GM12878 (cell line): ENCODE measurements at regions not wholly inside any gene's neighbourhood (a gene's known extent, or its start where the extent isn't known, plus 50 kb on each side); places are given as distances from the start of the nearest gene placed in this dataset.

ENCODE experiments used
- ATAC-seq: fragments of 200-7000 bp; cut with Tn5 transposase; 3 replicates; pipeline ENCODE4 v1.9.1; 2020; ENCODE audit warnings: mild to moderate bottlenecking, moderate library complexity
- BruUV-seq: library from RNA; stranded (reverse); fragments of 400-500 nt; replicated peaks from 2 replicates; lab custom pipeline; 2021; lab: Mats Ljungman, UMichigan
- CTCF ChIA-PET: fragments of 300-600 bp; sonication (Branson Sonifier 250); formaldehyde crosslinking; extraction: SDS; loops from one replicate; lab custom pipeline; 2021; ENCODE audit warnings: inconsistent platforms; lab: Yijun Ruan, JAX
- POLR2A ChIA-PET: fragments of 350-600 bp; formaldehyde crosslinking; extraction: SDS; loops from one replicate; lab custom pipeline; 2021; ENCODE audit warnings: inconsistent platforms; lab: Charles Lee
- RAD21 ChIA-PET: fragments of 300-600 bp; sonication (Branson Sonifier 250); formaldehyde crosslinking; loops from one replicate; lab custom pipeline; 2023; ENCODE audit warnings: antibody characterized with exemption; ENCODE audit not compliant: unreplicated experiment; lab: Charles Lee
- SMC1A ChIA-PET: fragments of 300-600 bp; sonication (Branson Sonifier 250); formaldehyde crosslinking; loops from one replicate; lab custom pipeline; 2023; ENCODE audit not compliant: unreplicated experiment, uncharacterized antibody; lab: Charles Lee
- DNase-seq: peaks from one replicate; pipeline ENCODE4 v3.0.0-alpha.2; 2011; ENCODE audit warnings: low read depth, low spot score
- FAIRE-seq: peaks from 3 replicates; lab custom pipeline; 2011; peaks lifted over from hg19 to GRCh38; lab: Jason Lieb, UNC
- H2AFZ ChIP-seq: 2 replicates; pipeline ENCODE4 v1.6.0; 2011; ENCODE audit warnings: low read depth, low read length, control low read depth; ENCODE audit not compliant: control insufficient read depth
- H3K27ac ChIP-seq: 2 replicates; pipeline ENCODE4 v1.5.1; 2011; ENCODE audit warnings: control low read depth; ENCODE audit not compliant: control insufficient read depth, insufficient read depth
- H3K27me3 ChIP-seq, 2 experiments: replicated peaks in 1 of 2; 2 replicates each; pipeline versions ENCODE4 v1.6.0 to v1.6.1; 2011; ENCODE audit warnings: low read length in 1 of 2; ENCODE audit not compliant: control insufficient read depth in 2 of 2, insufficient read depth in 2 of 2
- H3K36me3 ChIP-seq, 2 experiments: 2 replicates each; pipeline ENCODE4 v1.5.1; 2011; ENCODE audit warnings: low read length in 1 of 2; ENCODE audit not compliant: control insufficient read depth in 2 of 2, insufficient read depth in 2 of 2
- H3K4me1 ChIP-seq: 2 replicates; pipeline ENCODE4 v1.6.1; 2011; ENCODE audit warnings: mild to moderate bottlenecking, low read length, moderate library complexity, mixed read lengths; ENCODE audit not compliant: control insufficient read depth, insufficient read depth
- H3K4me2 ChIP-seq: 2 replicates; pipeline ENCODE4 v1.6.0; 2011; ENCODE audit warnings: control low read depth; ENCODE audit not compliant: control insufficient read depth, insufficient read depth
- H3K4me3 ChIP-seq: fragments of 200-600 bp; sonication (generic); 2 replicates; pipeline ENCODE4 v1.5.1; 2016
- H3K79me2 ChIP-seq: 2 replicates; pipeline ENCODE4 v1.6.0; 2011; ENCODE audit warnings: low read length; ENCODE audit not compliant: control insufficient read depth, insufficient read depth
- H3K9ac ChIP-seq: 2 replicates; pipeline ENCODE4 v1.8.0; 2011; ENCODE audit warnings: low read length, control low read depth, mixed read lengths; ENCODE audit not compliant: control insufficient read depth, insufficient read depth
- H3K9me3 ChIP-seq: replicated peaks from 3 replicates; pipeline ENCODE4 v1.5.1; 2011; ENCODE audit warnings: mild to moderate bottlenecking, low read length; ENCODE audit not compliant: control insufficient read depth, insufficient read depth
- H4K20me1 ChIP-seq: 2 replicates; pipeline ENCODE4 v1.6.0; 2011; ENCODE audit not compliant: control insufficient read depth, insufficient read depth
- BMI1 ChIP-seq: fragments of 450-650 bp; IDR thresholded peaks from 2 replicates; pipeline ENCODE4 v1.6.1; 2016; ENCODE audit warnings: mild to moderate bottlenecking, moderate library complexity, borderline replicate concordance
- CHD2 ChIP-seq: IDR thresholded peaks from 2 replicates; pipeline ENCODE4 v1.6.1; 2011; ENCODE audit warnings: low read depth, low read length, improper control_type of control experiment, borderline replicate concordance
- CHD4 ChIP-seq: fragments of 200-600 bp; sonication (generic); IDR thresholded peaks from 2 replicates; pipeline ENCODE4 v1.6.1; 2016; ENCODE audit warnings: mild to moderate bottlenecking
- DPF2 ChIP-seq: fragments of 450-650 bp; IDR thresholded peaks from 2 replicates; pipeline ENCODE4 v1.6.1; 2017; ENCODE audit warnings: mild to moderate bottlenecking
- E2F4 ChIP-seq: IDR thresholded peaks from 2 replicates; pipeline ENCODE4 v1.6.1; 2012; ENCODE audit warnings: low read depth, low read length, improper control_type of control experiment
- EP300 ChIP-seq, 2 experiments: fragments of 150-350 bp in 1 of 2; IDR thresholded peaks; 2 replicates each; pipeline ENCODE4 v1.6.1; 2011 to 2012; ENCODE audit warnings: low read depth in 2 of 2, low read length in 2 of 2, borderline replicate concordance in 1 of 2, improper control_type of control experiment in 1 of 2, inconsistent platforms in 1 of 2; ENCODE audit not compliant: control insufficient read depth in 1 of 2
- LARP7 ChIP-seq: fragments of 450-650 bp; IDR thresholded peaks from 2 replicates; pipeline ENCODE4 v1.6.1; 2017; ENCODE audit warnings: mild to moderate bottlenecking
- MXI1 ChIP-seq: fragments of 150-350 bp; IDR thresholded peaks from 2 replicates; pipeline ENCODE4 v1.6.1; 2011; ENCODE audit warnings: low read depth, mild to moderate bottlenecking, inconsistent platforms, low read length, improper control_type of control experiment
- NBN ChIP-seq: fragments of 450-650 bp; IDR thresholded peaks from 2 replicates; pipeline ENCODE4 v1.6.1; 2016
- RCOR1 ChIP-seq: conservative IDR thresholded peaks from 2 replicates; pipeline ENCODE4 v1.6.1; 2012; ENCODE audit warnings: low read depth, low read length, improper control_type of control experiment
- SIX5 ChIP-seq: IDR thresholded peaks from 2 replicates; pipeline ENCODE4 v1.6.1; 2011; ENCODE audit warnings: mild to moderate bottlenecking, low read depth, low read length, moderate library complexity; ENCODE audit not compliant: severe bottlenecking
- SPI1 ChIP-seq: IDR thresholded peaks from 2 replicates; pipeline ENCODE4 v1.6.1; 2011; ENCODE audit warnings: low read depth, mild to moderate bottlenecking, low read length, moderate library complexity, borderline replicate concordance; ENCODE audit not compliant: insufficient read depth
- USF2 ChIP-seq: IDR thresholded peaks from 2 replicates; pipeline ENCODE4 v1.6.1; 2011; ENCODE audit warnings: low read depth, low read length, improper control_type of control experiment, borderline replicate concordance
- ZNF217 ChIP-seq: fragments of 450-650 bp; IDR thresholded peaks from 2 replicates; pipeline ENCODE4 v1.6.1; 2017; ENCODE audit warnings: antibody characterized with exemption, mild to moderate bottlenecking
- ZNF622 ChIP-seq: fragments of 450-650 bp; IDR thresholded peaks from 2 replicates; pipeline ENCODE4 v1.6.1; 2017; ENCODE audit warnings: mild to moderate bottlenecking, inconsistent platforms
- ZZZ3 ChIP-seq: IDR thresholded peaks from 2 replicates; pipeline ENCODE4 v1.6.1; 2011; ENCODE audit warnings: low read depth; ENCODE audit not compliant: control insufficient read depth, insufficient read length
- WGBS: methylation state at CpG from one replicate; pipeline ENCODE4 v1.1.6; 2016; ENCODE audit warnings: low lambda C conversion rate; ENCODE audit not compliant: insufficient replicate concordance, insufficient coverage; ENCODE audit errors: missing lambda C conversion rate; 5-methylcytosine and 5-hydroxymethylcytosine counted together
- in situ Hi-C: fragments of 300-500 bp; cut with MboI; formaldehyde crosslinking; loops from 9 replicates; pipeline ENCODE4 v1.14.3; 2018; ENCODE audit warnings: mixed read lengths
- intact Hi-C: fragments of 100-400 bp; cut with micrococcal nuclease; formaldehyde crosslinking; loops from one replicate; pipeline ENCODE4 v1.14.2; 2022; ENCODE audit not compliant: unreplicated experiment

GRCh38 chr6:9984607-9985006, 430.3 kb downstream of the TFAP2A start (continued):
- TF ChIP-seq DPF2 (peak; percentile 42; the same call in 1 of the 2 replicates), NBN (0 out of 2 replicates have a peak, but pooled peaks have one; percentile 25), EP300 (IDR thresholded peaks at IDR 0.05; ENCODE audit: borderline replicate concordance in 1 of 2, control insufficient read depth in 1 of 2, low read depth in 2 of 2, low read length in 2 of 2) (peak in 1 of 2 experiments; percentile 38; a peak in 1 of 4 replicates), MXI1 (no peak), BMI1 (0 out of 2 replicates have a peak, but pooled peaks have one; percentile 34)

- TF ChIP-seq USF2, result no peak
- TF ChIP-seq LARP7, result no peak
- no peak for TF ChIP-seq SIX5
- no peak for TF ChIP-seq ZZZ3
- TF ChIP-seq CHD4, result no peak
- TF ChIP-seq MXI1, result no peak
- TF ChIP-seq SPI1, result no peak
- TF ChIP-seq ZNF217, result no peak
- no peak for TF ChIP-seq CHD2
- TF ChIP-seq RCOR1, result no peak
- TF ChIP-seq ZNF622, result no peak
- TF ChIP-seq E2F4, result no peak
- Histone ChIP-seq H4K20me1 (no peaks in the 10 kb centered on the region), H3K4me1 (no peaks in the 10 kb centered on the region), H3K9me3 (no peaks in the 10 kb centered on the region), H3K4me3 (no peak overlapping the region), H3K79me2 (no peaks in the 10 kb centered on the region), H3K36me3 (no peaks in the 10 kb centered on the region), H3K9ac (no peak overlapping the region), H3K27me3 (no peaks in the 10 kb centered on the region), H2AFZ (no peak overlapping the region), H3K27ac (no peak overlapping the region), H3K4me2 (no peak overlapping the region)
- ChIA-PET SMC1A (no interaction called here), CTCF (interaction anchor here (1.3 kb wide), 1 partner anchor 400 kb away, joined by 5 read pairs; no protein-coding TSS in a partner anchor), POLR2A (no interaction called here), RAD21 (no interaction called here)
- no TSS peak for BruUV-seq
- ATAC-seq (no peak), DNase-seq (no peak), FAIRE-seq (no peak)
- intact Hi-C loops, result no loop called here
- WGBS, result 10% methylated on average over 2 of the region's 2 CpGs
- in situ Hi-C loops, result no loop called here
Observed at GRCh38 chr6:9983168-9983567, 431.7 kb downstream of the TFAP2A start.
